K562 (cell line): ENCODE measurements at regions not wholly inside any gene's neighbourhood (a gene's known extent, or its start where the extent isn't known, plus 50 kb on each side); places are given as distances from the start of the nearest gene placed in this dataset.

Experiments used
- ATAC-seq: fragments of 200-7000 bp; cut with Tn5 transposase; 3 replicates; pipeline ENCODE4 v1.9.1; 2020; ENCODE audit warnings: moderate library complexity
- BruUV-seq: library from RNA; stranded (reverse); fragments of 400-500 nt; replicated peaks from 2 replicates; lab custom pipeline; 2021; lab: Mats Ljungman, UMichigan
- CTCF ChIA-PET: fragments of 300-600 bp; formaldehyde crosslinking; extraction: SDS; loops from one replicate; lab custom pipeline; 2021; ENCODE audit warnings: low intra/inter-chr PET ratio; lab: Yijun Ruan, JAX
- POLR2A ChIA-PET: fragments of 300-600, 350-650 bp; sonication (Branson Sonifier 250); formaldehyde crosslinking; extraction: SDS; loops from one replicate; lab custom pipeline; 2021; ENCODE audit warnings: antibody characterized with exemption, inconsistent platforms; lab: Yijun Ruan, JAX
- DNase-seq, 4 experiments: peaks; one replicate each; pipeline versions ENCODE4 v3.0.0 to v3.0.0-alpha.2; 2011 to 2018; ENCODE audit warnings: low spot score in 3 of 4, mixed read lengths in 3 of 4; ENCODE audit errors: extremely low read depth in 1 of 4
- FAIRE-seq: peaks from 2 replicates; lab custom pipeline; 2011; peaks lifted over from hg19 to GRCh38; lab: Jason Lieb, UNC
- H2AFZ ChIP-seq: 2 replicates; pipeline ENCODE4 v1.6.0; 2011; ENCODE audit warnings: low read depth, low read length, control low read depth, inconsistent platforms
- H3K27ac ChIP-seq: fragments of 200-600 bp; 3 replicates; pipeline ENCODE4 v1.8.0; 2011; ENCODE audit warnings: low read depth, mild to moderate bottlenecking, control low read depth, inconsistent platforms, low read length, moderate library complexity, mixed read lengths; ENCODE audit errors: extremely low read depth
- H3K27me3 ChIP-seq, 2 experiments: fragments of 300-600 bp in 1 of 2; 2 replicates in 1 of 2; 3 replicates in 1 of 2; pipeline versions ENCODE4 v1.6.0 to v1.8.0; 2011; ENCODE audit warnings: inconsistent platforms in 2 of 2, low read length in 2 of 2, mild to moderate bottlenecking in 1 of 2, mixed read lengths in 1 of 2, moderate library complexity in 1 of 2; ENCODE audit not compliant: control insufficient read depth in 2 of 2, insufficient read depth in 2 of 2
- H3K36me3 ChIP-seq: fragments of 300-600 bp; 3 replicates; pipeline ENCODE4 v1.8.0; 2011; ENCODE audit warnings: mild to moderate bottlenecking, low read length, inconsistent platforms; ENCODE audit not compliant: control insufficient read depth, insufficient read depth
- H3K4me1 ChIP-seq, 2 experiments: fragments of 200-600 bp in 1 of 2; replicated peaks in 1 of 2; 2 replicates in 1 of 2; 3 replicates in 1 of 2; pipeline versions ENCODE4 v1.5.1 to v1.8.0; 2011; ENCODE audit warnings: inconsistent platforms in 2 of 2, low read length in 2 of 2, mild to moderate bottlenecking in 1 of 2, mixed read lengths in 1 of 2, moderate library complexity in 1 of 2; ENCODE audit not compliant: control insufficient read depth in 2 of 2, insufficient read depth in 2 of 2
- H3K4me2 ChIP-seq: 2 replicates; pipeline ENCODE4 v1.6.1; 2011; ENCODE audit warnings: low read length, control low read depth, inconsistent platforms, mixed read lengths; ENCODE audit not compliant: insufficient read depth
- H3K4me3 ChIP-seq: fragments of 200-600 bp; sonication (generic), shearing (Covaris generic); 2 replicates; pipeline ENCODE4 v1.5.1; 2016; ENCODE audit warnings: control low read depth, inconsistent platforms
- H3K79me2 ChIP-seq: fragments of 200-600 bp; 3 replicates; pipeline ENCODE4 v1.8.0; 2011; ENCODE audit warnings: low read length, inconsistent platforms; ENCODE audit not compliant: control insufficient read depth, insufficient read depth
- H3K9ac ChIP-seq, 2 experiments: 2 replicates each; pipeline versions ENCODE4 v1.6.0 to v1.6.1; 2011; ENCODE audit warnings: low read depth in 2 of 2, low read length in 2 of 2, control low read depth in 1 of 2, inconsistent platforms in 1 of 2, mild to moderate bottlenecking in 1 of 2, mixed read lengths in 1 of 2; ENCODE audit not compliant: insufficient read depth in 1 of 2
- H3K9me1 ChIP-seq: one replicate; pipeline ENCODE4 v1.6.0; 2011; ENCODE audit warnings: inconsistent platforms, mild to moderate bottlenecking, low read length, moderate library complexity; ENCODE audit not compliant: control insufficient read depth, insufficient read depth
- H3K9me3 ChIP-seq: replicated peaks from 2 replicates; pipeline ENCODE4 v1.5.1; 2011; ENCODE audit warnings: low read depth, low read length, inconsistent platforms; ENCODE audit not compliant: control insufficient read depth, insufficient read depth
- H4K20me1 ChIP-seq: replicated peaks from 2 replicates; pipeline ENCODE4 v1.6.1; 2011; ENCODE audit warnings: low read length, inconsistent platforms, mixed read lengths; ENCODE audit not compliant: control insufficient read depth, insufficient read depth
- CBX2 ChIP-seq: fragments of 200-600 bp; sonication (generic); IDR thresholded peaks from one replicate; pipeline ENCODE4 v1.6.1; 2012; ENCODE audit warnings: mild to moderate bottlenecking, low read length, inconsistent platforms; ENCODE audit not compliant: insufficient read depth, poor library complexity, severe bottlenecking
- CREB5 ChIP-seq: fragments of 250-450 bp; sonication (Bioruptor Pico); IDR thresholded peaks from 2 replicates; pipeline ENCODE4 v1.5.0; 2020; ENCODE audit warnings: mild to moderate bottlenecking
- HNRNPK ChIP-seq: fragments of 200-400 bp; formaldehyde crosslinking; IDR thresholded peaks from one replicate; pipeline ENCODE4 v1.6.1; 2018; ENCODE audit warnings: mild to moderate bottlenecking, low read depth, low read length; ENCODE audit not compliant: poor library complexity, severe bottlenecking
- ILK ChIP-seq: fragments of 450-650 bp; IDR thresholded peaks from 2 replicates; pipeline ENCODE4 v1.6.1; 2016; ENCODE audit warnings: missing genetic modification characterization, low read depth, mild to moderate bottlenecking, missing compliant biosample characterization, moderate library complexity, borderline replicate concordance
- MAFG ChIP-seq: fragments of 450-650 bp; conservative IDR thresholded peaks from 2 replicates; pipeline ENCODE4 v1.6.1; 2016; ENCODE audit warnings: missing genetic modification characterization, missing compliant biosample characterization
- NR4A1 ChIP-seq, 2 experiments: fragments of 250-450 bp in 1 of 2; fragments of 450-650 bp in 1 of 2; sonication (Bioruptor Pico) in 1 of 2; IDR thresholded peaks; 2 replicates each; pipeline versions ENCODE4 v1.4.0 to v1.6.1; 2016 to 2020; ENCODE audit warnings: mild to moderate bottlenecking in 2 of 2, missing compliant biosample characterization in 1 of 2, missing genetic modification characterization in 1 of 2, moderate library complexity in 1 of 2
- PHB ChIP-seq: fragments of 250-450 bp; sonication (Bioruptor Pico); IDR thresholded peaks from 2 replicates; pipeline ENCODE4 v1.5.0; 2021
- WGBS: fragments of 100-300 bp; shearing (Covaris generic); methylation state at CpG from one replicate; pipeline ENCODE4 v1.1.6; 2016; ENCODE audit warnings: low coverage, mixed read lengths; ENCODE audit not compliant: insufficient coverage; ENCODE audit errors: missing lambda C conversion rate; 5-methylcytosine and 5-hydroxymethylcytosine counted together
- in situ Hi-C: fragments of 300-500 bp; cut with MboI; formaldehyde crosslinking; loops from 4 replicates; pipeline ENCODE4 v1.15.0; 2018; ENCODE audit warnings: inconsistent platforms, mixed read lengths
- intact Hi-C: fragments of 100-400 bp; cut with micrococcal nuclease; formaldehyde crosslinking; loops from 2 replicates; pipeline ENCODE4 v1.14.2; 2022
- TF ChIP-seq, protein P1 (sequence below): fragments of 450-650 bp; IDR thresholded peaks from 2 replicates; pipeline ENCODE4 v1.6.1; 2017; ENCODE audit warnings: antibody characterized with exemption
- TF ChIP-seq, protein P2 (sequence below): fragments of 250-450 bp; sonication (Bioruptor Pico); IDR thresholded peaks from 2 replicates; pipeline ENCODE4 v1.9.0; 2021; ENCODE audit warnings: mild to moderate bottlenecking, inconsistent platforms
- TF ChIP-seq, protein P3 (sequence below): fragments of 450-650 bp; formaldehyde crosslinking; IDR thresholded peaks from 2 replicates; pipeline ENCODE4 v1.4.0; 2020; ENCODE audit warnings: mild to moderate bottlenecking, mixed read lengths

DNA sequence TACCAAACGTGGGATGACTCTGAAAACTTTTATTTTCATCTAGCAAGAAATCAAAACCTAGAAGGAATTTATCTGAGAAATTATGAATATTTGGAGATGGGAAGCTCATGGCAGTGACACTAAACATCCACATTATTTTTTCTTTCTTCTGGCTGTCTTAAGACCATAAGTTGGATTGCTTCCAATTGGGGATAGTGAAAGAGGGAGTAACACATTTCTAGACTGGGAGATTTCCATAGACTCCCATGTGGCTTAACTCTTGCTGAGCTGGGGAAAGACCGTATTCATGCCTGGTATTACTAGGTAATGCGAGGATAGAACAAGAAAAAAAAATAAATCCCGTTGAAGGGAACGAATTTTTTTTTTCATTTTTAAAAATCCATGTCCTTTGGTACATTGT lies 120.0 kb downstream of the UTRN start:
- Histone ChIP-seq H3K27ac (no peak overlapping the region), H3K4me2 (no peak overlapping the region), H2AFZ (no peak overlapping the region), H3K9ac (no peak overlapping the region), H3K36me3 (no peaks in the 10 kb centered on the region), H3K4me3 (no peak overlapping the region), H3K4me1 (no peaks in the 10 kb centered on the region), H3K27me3 (peaks cover 0 to 4% of the 10 kb centered on the region in 2 experiments; a peak in 1 of 5 replicates), H3K9me3 (no peaks in the 10 kb centered on the region), H4K20me1 (no peaks in the 10 kb centered on the region), H3K9me1 (no peaks in the 10 kb centered on the region), H3K79me2 (no peaks in the 10 kb centered on the region)
- no TSS peak for BruUV-seq
- in situ Hi-C loops: no loop called here
- intact Hi-C loops: no loop called here
- FAIRE-seq (no peak), DNase-seq (no peak), ATAC-seq (no peak)
- POLR2A ChIA-PET: no interaction called here
- CTCF ChIA-PET: no interaction called here
- 1% methylated on average over 5 of the region's 5 CpGs for WGBS
- TF ChIP-seq CREB5 (CRISPR knock-in tag) (no peak), ILK (tag) (no peak), MAFG (no peak), NR4A1 (CRISPR knock-in tag; IDR thresholded peaks at IDR 0.05) (no peak), NR4A1 (tag; IDR thresholded peaks at IDR 0.05) (no peak), HNRNPK (no peak), CBX2 (no peak), PHB (CRISPR knock-in tag) (no peak)
- TF ChIP-seq, protein P1, sequence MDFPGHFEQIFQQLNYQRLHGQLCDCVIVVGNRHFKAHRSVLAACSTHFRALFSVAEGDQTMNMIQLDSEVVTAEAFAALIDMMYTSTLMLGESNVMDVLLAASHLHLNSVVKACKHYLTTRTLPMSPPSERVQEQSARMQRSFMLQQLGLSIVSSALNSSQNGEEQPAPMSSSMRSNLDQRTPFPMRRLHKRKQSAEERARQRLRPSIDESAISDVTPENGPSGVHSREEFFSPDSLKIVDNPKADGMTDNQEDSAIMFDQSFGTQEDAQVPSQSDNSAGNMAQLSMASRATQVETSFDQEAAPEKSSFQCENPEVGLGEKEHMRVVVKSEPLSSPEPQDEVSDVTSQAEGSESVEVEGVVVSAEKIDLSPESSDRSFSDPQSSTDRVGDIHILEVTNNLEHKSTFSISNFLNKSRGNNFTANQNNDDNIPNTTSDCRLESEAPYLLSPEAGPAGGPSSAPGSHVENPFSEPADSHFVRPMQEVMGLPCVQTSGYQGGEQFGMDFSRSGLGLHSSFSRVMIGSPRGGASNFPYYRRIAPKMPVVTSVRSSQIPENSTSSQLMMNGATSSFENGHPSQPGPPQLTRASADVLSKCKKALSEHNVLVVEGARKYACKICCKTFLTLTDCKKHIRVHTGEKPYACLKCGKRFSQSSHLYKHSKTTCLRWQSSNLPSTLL: no peak
- TF ChIP-seq, protein P2, sequence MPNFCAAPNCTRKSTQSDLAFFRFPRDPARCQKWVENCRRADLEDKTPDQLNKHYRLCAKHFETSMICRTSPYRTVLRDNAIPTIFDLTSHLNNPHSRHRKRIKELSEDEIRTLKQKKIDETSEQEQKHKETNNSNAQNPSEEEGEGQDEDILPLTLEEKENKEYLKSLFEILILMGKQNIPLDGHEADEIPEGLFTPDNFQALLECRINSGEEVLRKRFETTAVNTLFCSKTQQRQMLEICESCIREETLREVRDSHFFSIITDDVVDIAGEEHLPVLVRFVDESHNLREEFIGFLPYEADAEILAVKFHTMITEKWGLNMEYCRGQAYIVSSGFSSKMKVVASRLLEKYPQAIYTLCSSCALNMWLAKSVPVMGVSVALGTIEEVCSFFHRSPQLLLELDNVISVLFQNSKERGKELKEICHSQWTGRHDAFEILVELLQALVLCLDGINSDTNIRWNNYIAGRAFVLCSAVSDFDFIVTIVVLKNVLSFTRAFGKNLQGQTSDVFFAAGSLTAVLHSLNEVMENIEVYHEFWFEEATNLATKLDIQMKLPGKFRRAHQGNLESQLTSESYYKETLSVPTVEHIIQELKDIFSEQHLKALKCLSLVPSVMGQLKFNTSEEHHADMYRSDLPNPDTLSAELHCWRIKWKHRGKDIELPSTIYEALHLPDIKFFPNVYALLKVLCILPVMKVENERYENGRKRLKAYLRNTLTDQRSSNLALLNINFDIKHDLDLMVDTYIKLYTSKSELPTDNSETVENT: no peak
- TF ChIP-seq, protein P3, sequence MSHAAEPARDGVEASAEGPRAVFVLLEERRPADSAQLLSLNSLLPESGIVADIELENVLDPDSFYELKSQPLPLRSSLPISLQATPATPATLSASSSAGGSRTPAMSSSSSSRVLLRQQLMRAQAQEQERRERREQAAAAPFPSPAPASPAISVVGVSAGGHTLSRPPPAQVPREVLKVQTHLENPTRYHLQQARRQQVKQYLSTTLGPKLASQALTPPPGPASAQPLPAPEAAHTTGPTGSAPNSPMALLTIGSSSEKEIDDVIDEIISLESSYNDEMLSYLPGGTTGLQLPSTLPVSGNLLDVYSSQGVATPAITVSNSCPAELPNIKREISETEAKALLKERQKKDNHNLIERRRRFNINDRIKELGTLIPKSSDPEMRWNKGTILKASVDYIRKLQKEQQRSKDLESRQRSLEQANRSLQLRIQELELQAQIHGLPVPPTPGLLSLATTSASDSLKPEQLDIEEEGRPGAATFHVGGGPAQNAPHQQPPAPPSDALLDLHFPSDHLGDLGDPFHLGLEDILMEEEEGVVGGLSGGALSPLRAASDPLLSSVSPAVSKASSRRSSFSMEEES (CRISPR knock-in tag): no peak
